GM19468 (cell line): ENCODE measurements at regions not wholly inside any gene's neighbourhood (a gene's known extent, or its start where the extent isn't known, plus 50 kb on each side); places are given as distances from the start of the nearest gene placed in this dataset.
A peak's percentile ranks its signal among the peaks of the same experiment; 100 is the strongest.

Source experiments
- ATAC-seq: cut with Tn5 transposase; IDR thresholded peaks from one replicate; pipeline ENCODE4 v1.9.1; 2021; ENCODE audit warnings: mild to moderate bottlenecking, moderate library complexity, moderate number of reproducible peaks; ENCODE audit not compliant: unreplicated experiment; ENCODE audit errors: extremely low read depth

DNA sequence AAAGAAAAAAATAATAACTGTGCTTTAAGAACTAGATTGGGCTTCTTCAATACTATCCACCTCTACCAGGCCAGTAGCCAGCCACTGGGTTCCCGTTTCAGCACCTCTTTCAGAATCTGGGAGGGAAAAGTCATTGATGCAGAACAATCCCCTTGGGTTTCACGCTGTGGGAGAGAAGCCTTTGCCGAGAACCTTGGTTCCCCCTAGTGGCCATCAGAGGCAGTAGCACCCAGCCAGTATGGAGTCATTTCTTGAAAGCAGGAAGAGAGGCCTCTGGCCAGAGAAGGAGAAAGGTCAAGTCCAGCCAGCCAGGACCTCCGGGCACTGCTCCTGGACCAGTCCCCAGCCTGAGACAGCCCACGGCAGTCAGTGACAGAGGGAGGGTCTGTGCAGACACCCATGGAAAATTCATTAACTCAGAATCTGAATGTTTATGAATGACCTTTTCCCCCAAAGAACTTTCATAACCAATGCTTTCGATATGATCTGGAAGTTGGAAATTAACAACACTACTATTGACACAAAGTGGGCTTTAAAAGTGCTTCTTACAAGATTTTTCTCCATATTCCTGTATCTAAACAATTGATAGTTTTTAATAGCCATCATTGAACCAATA lies 51.2 kb upstream of the CDH5 start:
- ATAC-seq: peak; percentile 84

DNA sequence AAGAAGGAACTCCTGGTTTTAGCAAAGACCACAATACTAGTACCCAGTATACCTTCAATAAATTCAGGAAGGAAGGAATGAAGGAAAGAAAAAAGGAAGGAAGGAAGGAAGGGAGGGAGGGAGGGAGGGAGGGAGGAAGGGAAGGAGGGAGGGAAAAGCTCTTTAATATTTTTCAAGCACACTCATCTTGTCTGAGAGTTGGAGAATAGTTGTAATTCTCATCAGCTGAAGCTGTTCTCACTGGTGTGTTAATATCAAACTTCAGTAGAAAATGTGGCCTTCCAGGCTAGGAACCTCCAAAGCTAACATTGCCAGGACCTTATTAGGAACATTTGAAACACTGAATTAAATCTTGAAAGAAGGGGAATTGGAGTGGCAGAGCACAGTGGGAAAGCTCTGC lies 55.2 kb upstream of the CDH5 start:
- ATAC-seq: no peak

DNA sequence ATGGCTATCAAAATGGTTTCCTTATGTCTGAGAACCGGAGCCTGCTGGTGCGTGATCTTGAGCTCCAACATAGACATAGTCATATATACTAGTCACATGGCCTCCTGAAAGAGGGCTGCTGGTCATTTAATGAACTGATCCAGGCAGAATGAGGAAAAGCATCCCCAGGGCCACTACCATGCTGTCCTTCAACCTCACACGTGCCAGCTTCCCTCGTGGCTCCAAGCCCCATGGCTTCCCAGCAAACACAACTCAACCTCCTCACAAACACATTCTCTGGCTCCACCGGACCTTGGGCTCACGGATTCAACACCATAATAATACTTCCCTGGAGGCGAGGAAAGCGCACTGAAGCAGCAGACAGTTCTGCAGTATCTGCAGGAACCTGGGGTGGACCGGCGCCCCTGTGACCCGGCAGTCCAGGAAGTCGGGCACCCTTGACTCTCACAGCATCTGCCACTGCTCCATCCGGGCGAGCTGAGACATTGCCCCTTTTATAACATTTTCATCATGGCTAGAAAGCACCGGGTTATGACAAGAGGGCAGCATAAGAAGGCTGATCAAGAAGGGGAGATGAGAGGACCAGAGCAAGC lies 57.2 kb upstream of the CDH5 start:
- ATAC-seq: no peak

DNA sequence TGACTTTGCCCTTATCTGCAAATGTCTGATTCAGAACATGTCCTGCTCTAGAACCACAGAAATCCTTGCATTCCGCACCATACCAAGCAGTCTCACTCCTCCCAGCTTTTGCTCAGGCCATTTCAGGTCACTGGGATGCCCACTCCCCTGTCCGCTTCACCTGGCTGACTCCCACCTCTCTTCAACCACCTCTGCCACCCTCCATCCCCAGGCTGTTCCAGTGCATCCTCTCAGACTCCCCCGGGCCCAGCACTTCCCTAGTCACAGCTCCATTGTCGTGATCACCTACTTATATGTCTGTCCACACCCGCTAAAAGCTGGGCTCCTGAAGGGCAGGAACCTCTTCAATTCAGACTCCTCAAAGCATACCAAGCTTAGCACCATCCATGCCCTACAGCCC lies 58.4 kb upstream of the CDH5 start:
- ATAC-seq: no peak

DNA sequence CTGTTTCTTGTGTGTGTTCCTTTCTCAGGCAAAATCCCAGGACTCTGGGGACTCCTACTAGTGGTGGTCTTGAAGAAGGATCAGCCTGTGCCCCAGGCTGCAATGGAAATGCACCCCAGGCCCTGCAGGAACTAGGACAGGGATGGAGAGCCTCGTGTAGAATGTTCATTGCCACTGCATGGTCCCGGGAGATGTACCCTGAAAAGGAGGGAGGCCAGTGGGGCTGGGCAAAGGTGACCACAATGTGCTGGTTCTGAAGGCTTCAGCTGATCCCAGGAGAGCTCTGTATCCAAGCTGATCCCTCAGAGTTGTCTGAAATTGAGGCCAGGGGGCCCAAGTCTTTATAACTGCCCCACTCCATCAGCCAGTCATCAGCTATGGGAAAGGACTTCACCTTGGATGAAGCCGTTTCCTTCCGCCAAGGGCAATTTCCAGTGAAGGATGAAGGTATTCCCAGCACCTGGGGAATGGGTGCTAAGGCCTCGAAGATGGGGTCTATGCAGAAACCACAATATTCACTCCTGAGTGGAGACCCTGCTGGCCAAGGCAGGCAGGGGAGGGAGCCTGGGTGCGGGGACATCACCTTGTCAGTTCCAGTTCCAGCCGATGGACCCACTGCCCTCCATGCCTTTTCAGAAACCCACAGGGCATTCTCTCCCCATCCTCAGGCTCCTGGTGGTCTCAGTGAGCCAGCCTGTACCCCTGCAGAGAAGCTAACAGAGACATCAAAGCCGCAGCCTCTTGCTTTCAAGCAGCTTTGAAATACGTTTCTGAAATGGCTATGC lies 59.9 kb upstream of the CDH5 start:
- ATAC-seq: no peak

DNA sequence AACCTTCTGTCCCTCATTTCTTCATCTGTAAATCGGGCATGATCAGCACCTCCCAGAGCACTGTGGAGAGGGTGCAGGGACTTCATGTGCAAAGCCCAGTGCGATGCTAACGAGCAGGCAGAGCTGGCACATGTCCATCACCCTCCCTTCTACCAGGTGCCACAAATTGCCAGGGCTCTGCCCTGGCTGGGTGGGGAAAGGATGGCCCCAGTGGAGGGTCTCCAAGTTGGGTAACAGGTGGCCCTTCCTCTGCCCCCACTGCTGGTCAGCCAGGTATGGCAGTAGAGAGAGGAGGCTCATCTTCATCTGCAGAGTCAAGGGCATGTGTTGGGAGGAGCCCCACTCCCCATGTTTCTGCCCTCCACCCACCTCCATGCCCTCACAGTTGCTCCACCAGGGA lies 61.5 kb upstream of the CDH5 start:
- no peak for ATAC-seq

DNA sequence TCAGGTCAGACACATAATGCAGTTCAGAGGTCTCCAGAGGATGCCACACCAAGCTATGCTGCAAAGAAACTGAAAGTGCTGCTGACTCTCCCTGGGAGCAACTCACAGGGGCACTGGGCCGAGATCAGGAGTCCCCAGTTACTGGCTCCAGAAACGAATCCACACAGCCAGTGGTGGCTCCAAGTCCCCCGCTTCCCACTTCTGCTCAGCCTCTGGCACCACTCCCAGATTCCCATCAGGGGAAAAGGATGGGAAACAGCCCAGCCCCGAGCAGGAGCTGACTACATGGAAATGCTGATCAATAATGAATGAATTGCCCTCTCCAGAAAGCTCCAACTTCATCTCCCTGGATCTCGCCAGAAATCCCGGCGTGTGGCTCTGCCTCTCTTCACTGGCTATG lies 62.3 kb upstream of the CDH5 start:
- no peak for ATAC-seq

DNA sequence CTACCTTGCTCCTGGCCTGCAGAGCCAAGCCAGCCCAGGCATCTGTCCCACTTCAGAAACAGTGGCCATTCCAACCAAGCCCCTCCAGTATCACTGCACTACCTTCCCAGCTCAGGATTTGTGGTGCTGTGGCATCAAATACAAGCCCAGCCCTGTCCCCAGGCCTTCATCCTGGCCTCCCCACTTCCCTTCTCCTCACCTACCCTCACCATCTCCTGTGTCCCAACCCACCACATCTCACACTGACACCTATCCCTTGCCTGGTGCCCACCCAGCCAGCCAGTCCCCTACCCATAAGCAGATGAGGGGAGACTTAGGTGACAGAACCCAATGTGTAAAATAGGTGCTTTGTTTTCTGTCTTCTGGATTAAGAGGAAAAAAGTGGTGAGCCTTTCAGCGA lies 66.0 kb upstream of the CDH5 start:
- no peak for ATAC-seq

DNA sequence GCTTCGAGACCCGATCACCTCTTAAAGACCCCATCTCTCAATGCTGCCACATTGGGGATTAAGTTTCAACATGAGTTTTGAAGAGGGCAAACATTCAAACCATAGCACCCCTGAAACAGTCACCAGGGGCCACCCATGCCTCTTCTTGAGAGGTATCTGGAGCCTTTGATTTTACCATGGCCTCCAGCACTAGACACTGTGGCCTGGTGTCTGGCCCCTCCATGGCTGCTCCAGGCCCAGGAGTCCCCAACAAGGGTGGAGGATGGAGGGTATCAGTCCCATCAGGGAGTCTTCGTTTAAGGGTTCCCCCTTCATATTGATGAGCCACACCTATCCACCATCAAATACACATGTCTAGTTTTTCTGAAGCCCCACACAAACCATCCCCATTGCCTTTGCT lies 66.5 kb upstream of the CDH5 start:
- ATAC-seq: no peak

DNA sequence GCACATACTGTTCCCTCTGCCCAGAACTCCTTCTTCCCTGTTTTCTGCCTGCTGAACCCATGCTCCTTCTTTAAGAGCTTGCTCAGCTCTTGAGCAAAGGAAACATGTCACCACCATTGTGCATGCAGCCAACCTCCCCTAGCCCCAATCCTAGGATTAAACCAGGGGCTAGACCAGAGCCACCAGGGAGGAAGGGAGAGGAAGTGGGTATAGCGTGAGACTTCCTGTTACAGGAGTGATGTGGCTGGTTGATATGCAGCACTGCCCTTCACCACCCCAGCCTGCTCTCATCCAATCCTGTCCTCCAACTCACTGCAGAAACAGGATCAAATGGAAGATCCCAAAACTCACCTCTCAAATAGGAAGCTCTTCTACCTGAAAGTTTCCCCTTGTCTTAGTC lies 67.1 kb upstream of the CDH5 start:
- ATAC-seq: no peak

DNA sequence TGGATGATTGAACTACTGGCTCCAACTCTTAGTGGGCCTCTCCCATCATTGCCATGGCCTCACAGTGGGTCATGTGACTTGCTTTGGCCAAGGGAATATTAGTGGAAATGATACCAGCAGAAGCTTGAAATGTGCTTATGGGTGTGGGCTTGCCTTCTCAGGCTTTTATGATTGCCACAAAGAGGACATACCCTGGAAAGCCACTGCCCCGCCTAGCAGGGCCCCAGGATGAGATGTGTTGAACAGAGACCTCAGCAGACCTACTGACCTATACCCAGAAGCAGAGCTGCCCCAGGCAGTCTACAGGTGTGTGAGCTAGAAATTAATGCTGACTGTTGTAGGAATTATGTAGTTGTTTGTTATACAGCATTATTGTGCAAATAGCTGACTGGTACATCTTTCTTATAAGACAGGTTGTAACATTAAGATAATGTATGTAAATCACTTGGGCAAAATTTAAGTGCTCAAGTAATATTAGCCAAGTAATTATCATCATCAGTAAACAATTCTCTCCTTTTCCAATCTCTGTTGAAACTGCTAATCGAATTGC lies 67.8 kb upstream of the CDH5 start:
- no peak for ATAC-seq

DNA sequence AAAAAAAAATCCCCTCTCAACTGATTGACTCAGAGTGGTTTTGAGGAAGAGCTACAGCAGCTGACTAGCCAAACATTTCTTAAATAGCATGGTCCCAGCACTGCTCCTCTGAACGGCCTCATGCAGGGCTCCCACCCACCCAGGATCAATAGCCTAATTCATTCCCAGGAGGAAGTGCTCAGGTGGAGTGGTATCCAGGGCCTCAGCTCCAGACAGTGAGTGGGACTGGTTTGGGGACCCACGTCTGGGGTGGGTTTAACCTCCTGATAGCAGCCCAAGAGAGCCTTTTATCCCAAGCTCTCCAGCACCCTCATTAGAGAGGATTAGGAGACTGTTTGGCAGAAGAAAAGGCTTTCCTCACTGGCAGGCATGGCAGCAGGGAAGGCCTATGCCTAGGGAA lies 68.5 kb upstream of the CDH5 start:
- no peak for ATAC-seq

DNA sequence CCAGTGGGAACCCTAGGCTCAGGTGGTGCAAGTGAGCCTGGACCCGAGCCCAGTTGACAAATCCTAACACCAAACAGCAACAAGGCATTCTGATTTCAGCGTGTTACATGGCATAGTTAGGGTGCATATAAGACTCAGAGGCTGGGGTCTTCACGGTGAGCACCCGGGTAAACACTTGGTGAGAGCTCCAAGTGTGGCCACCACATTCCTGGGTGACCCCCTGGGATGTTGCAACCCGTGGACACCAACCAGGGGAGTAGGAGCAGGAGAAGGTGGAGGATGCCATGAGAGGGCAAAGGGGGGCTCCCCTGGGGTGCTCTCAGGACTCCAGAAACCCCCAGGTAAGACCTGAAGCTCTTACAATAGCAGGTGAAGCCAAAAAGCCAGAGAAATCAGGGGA lies 69.9 kb upstream of the CDH5 start:
- ATAC-seq: no peak

DNA sequence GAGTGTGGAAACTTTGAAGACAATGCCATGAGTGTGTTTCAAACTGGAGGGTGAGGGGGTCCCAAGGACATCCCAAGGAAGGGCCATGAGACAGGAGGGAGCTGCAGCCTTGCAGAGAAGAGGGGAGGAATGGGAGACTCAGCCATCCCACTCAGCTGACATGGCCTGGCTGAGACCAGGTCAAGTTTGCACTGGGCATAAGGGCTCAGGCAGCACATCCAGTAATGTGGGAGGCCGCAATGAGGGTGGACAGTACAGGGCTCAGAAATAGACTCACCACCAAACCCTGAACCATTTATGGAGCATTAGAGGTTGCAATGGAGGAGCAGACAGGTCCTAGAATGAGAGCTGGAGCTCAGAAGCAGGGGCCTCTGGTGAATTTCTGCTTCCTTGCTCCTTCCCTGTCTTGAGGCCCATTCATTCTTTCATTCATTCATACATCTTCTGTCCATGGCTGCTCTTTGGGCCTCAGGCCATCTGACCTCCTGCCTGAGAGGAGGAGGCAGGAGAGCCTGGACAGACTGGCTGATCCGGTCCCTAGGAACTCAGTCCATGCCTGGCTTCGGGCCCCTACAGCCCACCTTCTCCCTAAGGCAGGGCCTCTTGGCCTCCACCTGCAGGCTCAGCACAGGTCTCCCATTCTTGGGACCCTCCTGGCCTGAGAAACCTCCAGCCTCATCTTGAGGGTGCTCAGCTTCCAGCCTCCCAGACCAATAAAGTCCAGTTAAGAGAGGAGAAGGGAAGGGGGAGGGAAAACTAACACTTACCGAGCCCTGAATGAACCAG lies 70.5 kb upstream of the CDH5 start:
- ATAC-seq: no peak

DNA sequence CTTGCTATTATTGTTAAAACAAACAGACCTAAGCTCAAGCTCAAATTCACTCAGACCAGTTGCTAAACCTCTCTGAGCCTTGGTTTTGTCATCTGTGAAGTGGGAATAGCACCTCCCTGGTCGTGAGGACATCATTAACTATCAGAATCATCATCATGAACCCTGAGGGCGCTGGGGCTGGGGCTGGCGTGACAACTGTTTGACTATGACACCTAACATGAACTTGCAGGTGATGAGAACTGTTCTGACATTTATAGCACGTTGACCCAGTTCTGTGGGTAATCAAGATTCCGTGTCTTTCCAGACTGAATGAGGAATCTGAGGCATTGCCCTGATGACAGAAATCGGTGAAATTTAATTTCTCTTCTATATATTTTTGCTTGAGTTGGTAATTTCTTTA lies 71.3 kb upstream of the CDH5 start:
- ATAC-seq: no peak

DNA sequence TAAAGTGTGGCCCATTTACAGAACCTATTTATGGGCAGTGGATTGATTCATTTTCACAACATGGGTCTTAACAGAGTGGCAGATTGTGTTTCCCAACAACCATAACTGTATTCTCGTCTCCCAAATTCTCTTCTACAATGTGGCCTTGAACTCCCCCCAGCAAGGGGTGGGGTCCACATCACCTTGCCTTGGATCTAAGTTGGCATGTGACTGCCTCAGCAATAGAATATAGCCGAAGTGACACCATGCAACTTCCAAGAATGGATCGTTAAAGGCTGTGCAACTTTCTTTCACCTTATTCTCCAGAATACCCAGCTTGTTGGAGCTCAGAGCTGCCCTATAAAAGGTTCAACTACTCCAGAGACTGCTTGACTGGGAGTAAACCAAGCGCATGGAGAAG lies 72.0 kb upstream of the CDH5 start:
- no peak for ATAC-seq

DNA sequence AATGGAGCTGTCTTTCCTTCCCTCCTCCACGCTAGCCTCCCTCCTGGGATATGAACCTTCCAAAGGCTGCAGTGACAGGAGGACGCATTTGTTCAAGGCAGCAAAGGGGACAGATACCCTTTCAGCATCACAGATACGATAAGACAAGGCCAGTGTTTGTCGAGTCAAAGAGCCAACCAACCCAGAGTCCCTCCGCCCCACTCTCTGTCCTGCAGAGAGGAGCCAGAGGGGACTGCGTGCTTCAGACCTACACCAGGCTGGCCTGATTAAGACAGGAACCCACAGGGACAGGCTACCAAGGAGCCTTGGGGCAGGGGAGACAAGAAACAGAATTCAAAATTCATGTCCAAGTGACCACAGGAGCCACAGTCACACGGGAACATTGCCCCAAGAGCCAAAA lies 72.6 kb upstream of the CDH5 start:
- ATAC-seq: no peak

DNA sequence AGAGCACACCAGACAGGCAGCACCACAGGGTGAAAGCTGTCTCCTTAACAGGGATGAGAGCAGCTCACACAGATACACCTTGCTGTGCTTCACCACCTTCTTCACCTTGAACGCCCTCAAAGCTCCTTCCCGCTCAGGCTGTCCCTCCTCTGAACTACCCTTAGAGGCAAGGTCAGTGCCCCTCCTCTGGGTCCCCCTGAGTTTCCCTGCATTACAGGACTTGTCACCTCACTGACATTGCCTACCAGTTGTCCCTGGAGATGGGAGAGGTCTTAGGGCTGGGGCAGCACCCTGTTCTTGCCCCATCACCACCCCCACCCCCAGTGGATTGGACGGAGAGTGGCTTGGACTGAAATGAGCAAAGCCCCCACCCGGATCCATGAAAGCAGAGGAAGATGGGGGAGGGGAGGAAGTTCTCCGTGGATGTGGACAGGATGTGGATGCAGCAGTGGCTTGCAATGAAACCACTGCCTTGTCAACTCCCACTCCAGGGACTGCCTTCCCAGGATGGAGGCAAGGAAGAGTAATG lies 73.2 kb upstream of the CDH5 start:
- no peak for ATAC-seq

DNA sequence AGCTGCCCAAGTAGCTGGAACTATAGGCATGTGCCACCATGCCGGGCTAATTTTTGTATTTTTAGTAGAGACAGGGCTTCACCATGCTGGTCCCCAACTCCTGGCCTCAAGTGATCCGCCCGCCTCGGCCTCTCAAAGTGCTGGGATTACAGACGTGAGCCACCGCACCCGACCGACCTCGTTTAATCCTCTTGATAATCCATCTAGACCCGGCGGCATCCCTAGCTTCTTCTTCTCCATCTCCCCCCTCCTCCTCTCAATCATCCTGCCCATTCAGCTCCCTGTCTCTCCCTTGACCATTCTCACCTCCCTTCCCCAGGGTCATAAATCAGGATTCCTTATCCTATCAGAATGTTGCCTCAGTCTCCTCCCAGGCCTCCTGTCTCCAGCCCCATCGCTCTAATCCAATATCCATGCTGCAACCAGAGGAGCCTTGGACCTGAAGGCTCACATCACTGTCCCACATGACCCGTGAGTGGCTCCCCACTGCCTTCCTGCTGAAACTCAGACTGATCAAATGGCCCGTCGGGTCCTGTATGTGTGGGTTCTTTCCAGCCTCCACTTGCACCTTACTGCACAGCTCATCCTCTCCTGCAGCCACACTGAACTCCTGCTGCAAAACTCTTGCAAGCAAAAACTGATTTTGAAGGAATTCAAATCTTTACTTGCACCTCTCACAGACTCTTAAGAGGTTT lies 74.1 kb upstream of the CDH5 start:
- ATAC-seq: no peak

DNA sequence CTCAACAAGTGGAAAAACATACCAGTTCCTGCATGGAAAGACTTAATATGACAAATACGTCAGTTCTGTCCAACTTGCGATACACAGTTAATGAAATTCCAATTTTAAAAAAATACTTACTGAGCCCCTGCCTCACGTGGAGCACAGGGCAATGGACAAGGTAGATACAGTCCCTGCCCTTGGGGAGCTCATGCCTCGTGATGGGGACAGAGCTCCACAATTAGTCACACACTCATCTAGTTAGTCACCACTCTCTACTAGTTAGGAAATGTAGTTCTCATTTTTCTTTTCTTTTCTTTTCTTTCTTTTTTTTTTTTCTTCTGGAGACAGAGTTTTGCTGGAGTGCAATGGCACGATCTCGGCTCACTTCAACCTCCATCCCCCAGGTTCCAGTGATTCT lies 74.7 kb upstream of the CDH5 start:
- no peak for ATAC-seq
